ENCODE measurements at regions not wholly inside any gene's neighbourhood (a gene's known extent, or its start where the extent isn't known, plus 50 kb on each side); places are given as distances from the start of the nearest gene placed in this dataset.

GRCh38 chr13:79267560-79267959 lies 138.5 kb downstream of the RBM26 start:
- no peak for DNase-seq

GRCh38 chr13:79258489-79258888 lies 147.6 kb downstream of the RBM26 start:
- DNase-seq = no peak

GRCh38 chr13:79246578-79246949 lies 159.5 kb downstream of the RBM26 start:
- DNase-seq = no peak

GRCh38 chr13:79245937-79246577 lies 160.0 kb downstream of the RBM26 start:
- DNase-seq = no peak

- no peak for DNase-seq
Observed at GRCh38 chr13:79241697-79242096, 164.4 kb downstream of the RBM26 start.

GRCh38 chr13:79237981-79238380 lies 168.1 kb downstream of the RBM26 start:
- no peak for DNase-seq

GRCh38 chr13:79231887-79232286 lies 174.2 kb downstream of the RBM26 start:
- DNase-seq = no peak

GRCh38 chr13:79229761-79230160 lies 176.3 kb downstream of the RBM26 start:
- no peak for DNase-seq

GRCh38 chr13:79228972-79229371 lies 177.1 kb downstream of the RBM26 start:
- DNase-seq = no peak

GRCh38 chr13:79227418-79227817 lies 178.6 kb downstream of the RBM26 start:
- no peak for DNase-seq

GRCh38 chr13:79226938-79227337 lies 179.1 kb downstream of the RBM26 start:
- no peak for DNase-seq

- DNase-seq = no peak
Observed at GRCh38 chr13:79226250-79226649, 179.8 kb downstream of the RBM26 start.

GRCh38 chr13:79225487-79226232 lies 180.4 kb downstream of the RBM26 start:
- DNase-seq = no peak

- no peak for DNase-seq
Observed at GRCh38 chr13:79222427-79223205, 183.4 kb downstream of the RBM26 start.

GRCh38 chr13:79212064-79212619 lies 193.9 kb downstream of the RBM26 start:
- no peak for DNase-seq

GRCh38 chr13:79211377-79211776 lies 194.7 kb downstream of the RBM26 start:
- DNase-seq = no peak

- DNase-seq = no peak
Observed at GRCh38 chr13:79197933-79198332, 208.1 kb downstream of the RBM26 start.

GRCh38 chr13:79196843-79197242 lies 209.2 kb downstream of the RBM26 start:
- no peak for DNase-seq

- peak; percentile 13 for DNase-seq
Observed at GRCh38 chr13:79196366-79196765, 209.7 kb downstream of the RBM26 start.

GRCh38 chr13:79194727-79195126 lies 211.3 kb downstream of the RBM26 start:
- DNase-seq = no peak

- DNase-seq = peak; percentile 51
Observed at GRCh38 chr13:79194272-79194671, 211.8 kb downstream of the RBM26 start.

- DNase-seq = no peak
Observed at GRCh38 chr13:79191501-79191900, 214.6 kb downstream of the RBM26 start.

- DNase-seq = no peak
Observed at GRCh38 chr13:79190932-79191331, 215.1 kb downstream of the RBM26 start.

All from activated CD4-positive, alpha-beta T cell treated with anti-CD3 and anti-CD28 coated beads for 48 hours (primary cell).